ENCODE measurements at regions not wholly inside any gene's neighbourhood (a gene's known extent, or its start where the extent isn't known, plus 50 kb on each side); places are given as distances from the start of the nearest gene placed in this dataset.
"Not testable (repeated sequence)": the region's sequence is repeated elsewhere in the genome, so short reads cannot be mapped to it uniquely, and the experiment has no call there.

- TF ChIP-seq CTCF (conservative IDR thresholded peaks at IDR 0.05 in 1 of 2, IDR thresholded peaks at IDR 0.05 in 1 of 2; ENCODE audit: low read depth in 1 of 2, low read length in 2 of 2); EZH2 (IDR thresholded peaks at IDR 0.05; ENCODE audit: low read length, missing control alignments): not testable (repeated sequence)
These were observed 176.9 kb downstream of the ZNF37A start for GRCh38 chr10:38271031-38271430.
